H1 (cell line): ENCODE measurements at regions not wholly inside any gene's neighbourhood (a gene's known extent, or its start where the extent isn't known, plus 50 kb on each side); places are given as distances from the start of the nearest gene placed in this dataset.
"Not testable (repeated sequence)": the region's sequence is repeated elsewhere in the genome, so short reads cannot be mapped to it uniquely, and the experiment has no call there.

Experiments used
- MAFK ChIP-seq: IDR thresholded peaks from 2 replicates; pipeline ENCODE4 v1.6.1; 2012; ENCODE audit warnings: low read depth, mild to moderate bottlenecking, improper control_type of control experiment, low read length
- SP1 ChIP-seq: IDR thresholded peaks from 2 replicates; pipeline ENCODE4 v1.6.1; 2011; ENCODE audit warnings: low read depth, low read length

DNA sequence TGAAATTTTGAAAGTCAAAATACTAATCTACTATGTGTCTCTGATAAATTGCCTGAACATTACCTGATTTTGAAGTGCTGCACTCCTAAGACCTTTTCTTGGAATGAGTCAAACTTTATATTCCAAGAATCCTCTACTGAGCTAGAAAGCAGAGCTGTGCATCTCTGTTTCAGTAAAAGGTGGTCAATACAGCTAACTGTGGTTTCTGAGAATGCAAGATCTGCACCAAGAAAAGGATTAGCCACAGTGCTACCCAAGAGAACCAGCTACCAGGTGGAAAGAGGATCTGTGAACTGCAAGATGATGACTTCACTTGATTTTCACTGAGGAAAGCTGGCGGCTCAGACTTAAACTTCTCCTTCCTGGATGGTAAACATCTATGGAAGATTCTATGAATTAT is 289.3 kb downstream of the LIPI start:
- TF ChIP-seq MAFK, SP1: not testable (repeated sequence)
